Keratinocyte (primary cell): ENCODE measurements at regions not wholly inside any gene's neighbourhood (a gene's known extent, or its start where the extent isn't known, plus 50 kb on each side); places are given as distances from the start of the nearest gene placed in this dataset.

Source experiments
- DNase-seq: peaks from one replicate; pipeline ENCODE4 v3.0.0-alpha.2; 2011; ENCODE audit warnings: low read depth, missing footprints, low spot score
- FAIRE-seq: peaks from 2 replicates; lab custom pipeline; 2011; peaks lifted over from hg19 to GRCh38; lab: Jason Lieb, UNC
- H2AFZ ChIP-seq: 2 replicates; pipeline ENCODE4 v1.6.0; 2012; ENCODE audit warnings: low read length, control low read depth, inconsistent platforms; ENCODE audit not compliant: control insufficient read depth
- H3K27ac ChIP-seq: 2 replicates; pipeline ENCODE4 v1.5.1; 2011; ENCODE audit warnings: low read length; ENCODE audit not compliant: control insufficient read depth, insufficient read depth
- H3K27me3 ChIP-seq: 3 replicates; pipeline ENCODE4 v1.6.0; 2011; ENCODE audit warnings: low read length; ENCODE audit not compliant: control insufficient read depth, insufficient read depth; ENCODE audit errors: extremely low read depth
- H3K36me3 ChIP-seq, 2 experiments: 2 replicates in 1 of 2; 3 replicates in 1 of 2; pipeline ENCODE4 v1.5.1; 2011; ENCODE audit warnings: low read length in 2 of 2, mild to moderate bottlenecking in 1 of 2; ENCODE audit not compliant: control insufficient read depth in 2 of 2, insufficient read depth in 2 of 2; ENCODE audit errors: extremely low read depth in 1 of 2
- H3K4me1 ChIP-seq: 3 replicates; pipeline ENCODE4 v1.5.1; 2011; ENCODE audit warnings: low read length; ENCODE audit not compliant: control insufficient read depth, insufficient read depth; ENCODE audit errors: extremely low read depth
- H3K4me2 ChIP-seq: 3 replicates; pipeline ENCODE4 v1.6.0; 2011; ENCODE audit warnings: low read depth, low read length; ENCODE audit not compliant: control insufficient read depth, insufficient read depth; ENCODE audit errors: extremely low read depth
- H3K4me3 ChIP-seq, 3 experiments: fragments of 200-600 bp in 1 of 3; sonication (generic) in 1 of 3; 2 replicates in 2 of 3; 3 replicates in 1 of 3; pipeline ENCODE4 v1.5.1; 2011 to 2016; ENCODE audit warnings: low read length in 3 of 3, mild to moderate bottlenecking in 3 of 3, control low read depth in 2 of 3, inconsistent platforms in 1 of 3, low read depth in 1 of 3, mixed read lengths in 1 of 3, mixed run types in 1 of 3, moderate library complexity in 1 of 3; ENCODE audit not compliant: control insufficient read depth in 2 of 3, insufficient read depth in 2 of 3; ENCODE audit errors: extremely low read depth in 1 of 3
- H3K79me2 ChIP-seq: 2 replicates; pipeline ENCODE4 v1.6.0; 2012; ENCODE audit warnings: low read length; ENCODE audit not compliant: control insufficient read depth, insufficient read depth
- H3K9ac ChIP-seq: 3 replicates; pipeline ENCODE4 v1.6.0; 2011; ENCODE audit warnings: low read length; ENCODE audit not compliant: control insufficient read depth, insufficient read depth; ENCODE audit errors: extremely low read depth
- H3K9me1 ChIP-seq: 3 replicates; pipeline ENCODE4 v1.6.0; 2011; ENCODE audit warnings: low read length; ENCODE audit not compliant: control insufficient read depth, insufficient read depth; ENCODE audit errors: extremely low read depth
- H3K9me3 ChIP-seq: 2 replicates; pipeline ENCODE4 v1.5.1; 2012; ENCODE audit warnings: low read depth, low read length; ENCODE audit not compliant: control insufficient read depth
- H4K20me1 ChIP-seq: 3 replicates; pipeline ENCODE4 v1.6.0; 2011; ENCODE audit warnings: low read length; ENCODE audit not compliant: control insufficient read depth, insufficient read depth; ENCODE audit errors: extremely low read depth
- CTCF ChIP-seq, 3 experiments: IDR thresholded peaks in 1 of 3; conservative IDR thresholded peaks in 1 of 3; optimal IDR thresholded peaks in 1 of 3; 2 replicates in 2 of 3; 3 replicates in 1 of 3; pipeline versions ENCODE3 to v1.5.1; 2011; ENCODE audit warnings: low read length in 3 of 3, mild to moderate bottlenecking in 3 of 3, moderate library complexity in 2 of 3, control low read depth in 1 of 3, inconsistent platforms in 1 of 3; ENCODE audit not compliant: insufficient read depth in 2 of 3; ENCODE audit errors: extremely low read depth in 1 of 3
- EZH2 ChIP-seq: IDR thresholded peaks from one replicate; pipeline ENCODE4 v1.6.1; 2012; ENCODE audit warnings: inconsistent platforms, mild to moderate bottlenecking, low read length, moderate library complexity
- dilution Hi-C: fragments of 300-500 bp; cut with MboI; formaldehyde crosslinking; loops from one replicate; pipeline ENCODE4 v1.7.0; 2020; ENCODE audit warnings: low sequenced_read_pairs; ENCODE audit not compliant: extremely low pct_ligation_motif_present

- H3K79me2 ChIP-seq: no peaks in the 10 kb centered on the region
- no peak overlapping the region for H3K4me2 ChIP-seq
- H4K20me1 ChIP-seq: no peaks in the 10 kb centered on the region
- no peaks in the 10 kb centered on the region for H3K4me1 ChIP-seq
- H3K27me3 ChIP-seq: no peaks in the 10 kb centered on the region
- no peaks in the 10 kb centered on the region for H3K9me1 ChIP-seq
- no peak for DNase-seq
- no peak for FAIRE-seq
- H3K4me3 ChIP-seq: no peak overlapping the region
- H3K9me3 ChIP-seq: peaks cover 11% of the 10 kb centered on the region
- no peak for TF ChIP-seq CTCF (optimal IDR thresholded peaks at IDR 0.05 in 1 of 3, IDR thresholded peaks at IDR 0.05 in 1 of 3, conservative IDR thresholded peaks at IDR 0.05 in 1 of 3; ENCODE audit: extremely low read depth in 1 of 3, insufficient read depth in 2 of 3, low read length in 3 of 3)
- TF ChIP-seq EZH2: no peak
- no peak overlapping the region for H3K9ac ChIP-seq
- H3K27ac ChIP-seq: no peak overlapping the region
- H3K36me3 ChIP-seq: no peaks in the 10 kb centered on the region
- no peak overlapping the region for H2AFZ ChIP-seq
- dilution Hi-C loops: no loop called here
Measured at GRCh38 chr5:179415291-179416060, 70.2 kb upstream of the ADAMTS2 start.

DNA sequence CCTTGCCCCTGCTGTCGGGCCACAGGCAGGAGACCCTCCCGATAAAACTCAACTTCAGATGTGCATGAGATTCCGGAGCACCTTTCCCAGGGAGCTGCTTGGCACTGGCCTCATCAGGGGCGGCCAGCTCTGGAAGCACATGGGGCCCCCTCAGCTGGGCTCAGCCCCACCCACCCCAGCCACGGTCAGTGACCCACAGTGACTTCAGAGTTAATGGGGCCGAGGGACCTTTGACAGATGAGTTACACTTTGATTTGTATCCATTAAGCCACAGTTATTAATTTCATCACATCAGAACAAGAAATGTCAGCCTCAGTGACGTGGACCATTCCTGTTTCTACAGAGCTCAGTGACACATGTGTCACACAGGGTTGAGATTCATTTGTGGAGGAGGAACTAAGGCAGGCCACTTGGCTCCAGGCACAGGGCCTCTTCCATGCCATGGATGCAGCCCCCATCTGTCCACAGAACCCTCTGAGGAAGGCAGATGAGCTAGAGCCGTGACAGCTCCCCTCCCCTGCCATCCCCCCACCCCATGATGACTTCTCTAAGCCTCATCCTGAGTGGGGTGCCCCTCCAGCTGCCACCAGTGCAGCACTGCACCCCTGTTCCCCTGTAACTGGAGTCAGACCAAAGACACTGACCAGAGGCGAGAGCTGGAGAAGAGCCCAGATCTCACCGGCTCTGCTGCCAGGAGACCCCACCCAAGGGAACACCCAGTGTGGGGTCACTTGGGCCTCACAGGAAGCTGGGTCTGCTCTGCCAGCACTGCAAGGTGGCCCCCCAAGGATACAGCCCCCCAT, 69.4 kb upstream of the ADAMTS2 start:
- Histone ChIP-seq H3K36me3 (no peaks in the 10 kb centered on the region), H3K27me3 (no peaks in the 10 kb centered on the region), H3K27ac (no peak overlapping the region), H3K4me2 (no peak overlapping the region), H3K9me1 (no peaks in the 10 kb centered on the region), H3K9me3 (peaks cover 11% of the 10 kb centered on the region), H2AFZ (no peak overlapping the region), H4K20me1 (no peaks in the 10 kb centered on the region), H3K4me1 (no peaks in the 10 kb centered on the region), H3K79me2 (no peaks in the 10 kb centered on the region), H3K9ac (no peak overlapping the region), H3K4me3 (no peak overlapping the region)
- DNase-seq (no peak), FAIRE-seq (no peak)
- dilution Hi-C loops: no loop called here
- TF ChIP-seq EZH2 (no peak), CTCF (optimal IDR thresholded peaks at IDR 0.05 in 1 of 3, IDR thresholded peaks at IDR 0.05 in 1 of 3, conservative IDR thresholded peaks at IDR 0.05 in 1 of 3; ENCODE audit: extremely low read depth in 1 of 3, insufficient read depth in 2 of 3, low read length in 3 of 3) (no peak)
